WI38 (cell line): ENCODE measurements at regions not wholly inside any gene's neighbourhood (a gene's known extent, or its start where the extent isn't known, plus 50 kb on each side); places are given as distances from the start of the nearest gene placed in this dataset.

Experiments
- H3K4me3 ChIP-seq: 2 replicates; pipeline ENCODE4 v1.5.1; 2011; ENCODE audit warnings: low read depth, mild to moderate bottlenecking, control low read depth, low read length
- TF ChIP-seq, protein P1 (sequence below): IDR thresholded peaks from 2 replicates; pipeline ENCODE4 v1.5.1; 2012; ENCODE audit warnings: low read depth, mild to moderate bottlenecking, control low read depth, low read length

DNA sequence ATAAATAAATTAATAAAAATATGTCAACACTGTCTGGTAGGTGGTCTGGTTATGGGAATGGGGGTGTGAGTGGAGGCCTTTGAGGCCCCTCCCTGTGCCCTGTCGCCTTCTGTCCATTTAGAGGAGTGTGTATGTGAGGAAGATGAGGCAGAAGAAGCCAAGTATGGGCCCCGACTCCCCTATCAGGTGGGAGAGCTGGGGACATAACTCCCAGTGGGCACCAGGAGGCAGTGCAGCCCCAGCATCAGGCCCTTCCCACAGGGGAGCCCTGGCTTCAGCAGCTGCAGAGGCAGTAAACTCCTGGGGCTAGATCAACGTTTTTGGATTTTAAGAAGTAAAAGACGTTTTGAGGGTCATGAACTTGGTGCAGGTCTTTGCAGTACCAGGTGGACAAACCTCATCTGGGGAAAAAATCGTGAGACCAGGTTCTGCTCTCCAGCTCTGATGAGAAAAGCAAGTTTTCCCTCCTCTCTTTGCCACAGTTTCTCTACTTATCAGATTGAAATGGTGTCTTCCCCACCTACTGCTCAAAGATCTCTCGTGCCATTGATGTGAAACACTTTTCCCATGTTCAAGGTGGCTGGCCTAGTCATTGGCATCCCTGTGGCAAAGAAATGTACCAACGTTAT lies 167.8 kb upstream of the EEPD1 start:
- H3K4me3 ChIP-seq = no peak overlapping the region
- TF ChIP-seq, protein P1, sequence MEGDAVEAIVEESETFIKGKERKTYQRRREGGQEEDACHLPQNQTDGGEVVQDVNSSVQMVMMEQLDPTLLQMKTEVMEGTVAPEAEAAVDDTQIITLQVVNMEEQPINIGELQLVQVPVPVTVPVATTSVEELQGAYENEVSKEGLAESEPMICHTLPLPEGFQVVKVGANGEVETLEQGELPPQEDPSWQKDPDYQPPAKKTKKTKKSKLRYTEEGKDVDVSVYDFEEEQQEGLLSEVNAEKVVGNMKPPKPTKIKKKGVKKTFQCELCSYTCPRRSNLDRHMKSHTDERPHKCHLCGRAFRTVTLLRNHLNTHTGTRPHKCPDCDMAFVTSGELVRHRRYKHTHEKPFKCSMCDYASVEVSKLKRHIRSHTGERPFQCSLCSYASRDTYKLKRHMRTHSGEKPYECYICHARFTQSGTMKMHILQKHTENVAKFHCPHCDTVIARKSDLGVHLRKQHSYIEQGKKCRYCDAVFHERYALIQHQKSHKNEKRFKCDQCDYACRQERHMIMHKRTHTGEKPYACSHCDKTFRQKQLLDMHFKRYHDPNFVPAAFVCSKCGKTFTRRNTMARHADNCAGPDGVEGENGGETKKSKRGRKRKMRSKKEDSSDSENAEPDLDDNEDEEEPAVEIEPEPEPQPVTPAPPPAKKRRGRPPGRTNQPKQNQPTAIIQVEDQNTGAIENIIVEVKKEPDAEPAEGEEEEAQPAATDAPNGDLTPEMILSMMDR = peak; percentile 95

DNA sequence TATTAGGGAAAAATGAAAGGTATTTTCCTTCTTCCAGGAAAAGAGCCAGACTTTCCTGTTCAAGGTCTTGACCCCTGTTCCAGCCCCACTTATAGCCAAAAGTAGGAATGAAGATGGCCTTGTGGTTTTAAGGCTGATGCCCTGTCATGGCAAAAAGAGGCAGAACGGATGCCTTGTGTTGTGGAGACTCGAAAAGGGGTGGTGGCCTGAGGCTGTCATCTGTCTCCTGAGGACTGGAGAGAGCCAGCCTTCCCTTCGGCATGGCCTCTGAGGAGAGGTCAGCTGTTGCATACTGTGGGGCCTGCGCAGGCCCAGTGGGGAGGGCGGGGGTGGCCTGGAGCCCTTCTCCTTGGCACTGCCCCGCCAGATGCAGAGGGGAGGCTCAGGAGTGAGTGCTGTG lies 166.0 kb upstream of the EEPD1 start:
- no peak overlapping the region for H3K4me3 ChIP-seq
- TF ChIP-seq, protein P1 = no peak

DNA sequence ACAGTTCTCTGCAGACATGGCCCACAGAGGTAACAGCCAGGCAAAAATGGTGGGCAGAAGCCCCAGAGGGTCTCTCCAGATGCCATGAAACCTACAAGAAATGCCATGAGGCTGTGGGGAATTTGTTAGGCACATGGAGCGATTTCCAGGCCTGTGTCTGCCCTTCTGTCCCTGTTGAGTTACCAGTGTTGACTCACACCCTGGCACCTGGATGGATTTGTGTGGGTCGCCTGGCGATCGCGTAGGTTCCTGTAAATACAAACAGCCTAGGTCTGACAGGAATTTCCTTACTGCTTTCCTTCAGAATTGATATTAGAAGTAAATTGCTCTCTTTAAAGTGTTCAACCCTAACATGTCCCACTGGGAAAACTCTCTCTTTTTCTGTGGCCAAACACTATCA lies 164.9 kb upstream of the EEPD1 start:
- TF ChIP-seq, protein P1 = no peak
- no peak overlapping the region for H3K4me3 ChIP-seq

DNA sequence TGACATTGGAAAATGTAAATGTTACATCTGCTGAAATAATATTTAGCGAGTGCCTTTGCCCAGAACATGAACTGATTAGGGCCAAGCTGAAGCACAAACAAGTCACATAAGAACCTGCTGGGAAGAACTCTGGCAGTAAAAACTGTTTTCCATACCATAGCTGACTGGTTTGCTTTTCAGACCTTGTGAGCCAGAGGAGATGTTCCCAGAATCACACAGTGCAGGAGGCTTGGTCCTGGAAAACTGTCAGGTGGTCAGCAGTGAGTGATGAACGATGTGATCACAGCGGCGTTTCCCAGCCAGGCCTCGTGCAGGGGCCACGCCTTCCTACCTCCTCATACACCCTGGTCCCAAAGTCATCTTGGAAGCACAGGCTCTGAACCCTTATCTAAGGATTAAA lies 164.2 kb upstream of the EEPD1 start:
- TF ChIP-seq, protein P1 = no peak
- H3K4me3 ChIP-seq = no peak overlapping the region

GRCh38 chr7:35991511-35992232 lies 161.4 kb upstream of the EEPD1 start:
- no peak overlapping the region for H3K4me3 ChIP-seq
- TF ChIP-seq, protein P1 = no peak

DNA sequence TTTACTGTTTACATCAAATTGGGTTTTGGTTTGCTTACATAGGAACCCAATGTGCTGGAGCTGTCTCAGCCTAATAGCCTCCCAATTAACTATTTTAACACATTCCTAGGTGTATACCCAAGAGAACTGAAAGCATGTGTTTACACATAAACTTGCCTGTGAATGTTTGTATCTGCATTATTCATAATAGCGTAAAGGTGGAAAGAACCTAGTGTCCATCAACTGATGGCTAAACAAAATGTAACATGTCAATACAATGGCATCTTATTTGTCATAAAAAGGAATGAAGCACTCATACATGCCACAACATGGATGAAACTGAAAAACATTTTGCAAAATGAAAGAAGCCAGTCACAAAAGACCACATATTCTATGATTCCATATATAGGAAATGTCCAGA lies 160.6 kb upstream of the EEPD1 start:
- H3K4me3 ChIP-seq = no peak overlapping the region
- TF ChIP-seq, protein P1 = no peak

- H3K4me3 ChIP-seq = no peak overlapping the region
- TF ChIP-seq, protein P1 = no peak
Measured at GRCh38 chr7:35993113-35993512, 159.9 kb upstream of the EEPD1 start.
